Muscle of arm (tissue), 1 donor: ENCODE measurements at regions not wholly inside any gene's neighbourhood (a gene's known extent, or its start where the extent isn't known, plus 50 kb on each side); places are given as distances from the start of the nearest gene placed in this dataset.
"Not testable (repeated sequence)": the region's sequence is repeated elsewhere in the genome, so short reads cannot be mapped to it uniquely, and the experiment has no call there.

Experiments
- DNase-seq: peaks from one replicate; pipeline ENCODE4 v3.0.0-alpha.2; 2013

DNA sequence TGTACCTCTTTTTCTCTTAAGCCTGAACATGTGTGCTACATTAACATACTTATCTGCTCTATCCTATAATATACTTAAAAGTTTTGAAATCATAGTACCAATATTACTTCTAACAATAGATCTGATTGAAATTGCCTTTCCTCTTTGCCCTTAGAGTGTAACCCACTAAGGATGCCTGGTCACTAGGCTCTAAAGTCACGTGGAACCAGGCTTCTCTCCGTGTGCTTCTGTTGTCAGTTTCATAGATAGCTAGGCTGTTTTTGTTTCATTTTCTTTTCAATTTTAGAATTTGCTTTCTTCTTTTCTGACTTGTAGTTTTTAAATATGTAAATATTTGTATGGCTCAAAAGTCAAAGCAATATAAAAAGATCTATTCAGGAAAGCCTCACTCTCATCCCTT lies 100.5 kb upstream of the PZP start:
- DNase-seq = not testable (repeated sequence)

GRCh38 chr12:9308163-9308562 lies 100.0 kb upstream of the PZP start:
- not testable (repeated sequence) for DNase-seq

- not testable (repeated sequence) for DNase-seq
Observed at GRCh38 chr12:9307255-9307654, 99.1 kb upstream of the PZP start.

DNA sequence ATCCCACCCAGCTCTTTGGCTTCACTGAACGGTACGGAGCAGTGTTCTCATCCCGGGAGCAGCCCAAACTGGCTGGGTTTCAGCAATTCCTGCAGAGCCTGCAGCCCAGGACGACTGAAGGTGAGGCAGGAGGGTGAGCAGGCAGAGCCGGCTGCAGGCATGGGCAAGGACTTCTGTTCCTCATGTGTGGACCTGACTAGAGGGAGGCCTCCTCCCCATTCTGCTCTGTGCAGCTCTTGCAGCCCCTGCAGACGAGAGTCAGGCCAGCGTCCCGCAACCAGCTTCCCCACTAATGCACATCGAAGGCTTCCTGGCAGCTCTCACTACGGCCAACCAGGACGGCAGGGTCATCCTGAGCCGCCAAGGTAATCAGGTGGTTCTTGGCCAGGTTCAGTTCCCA lies 97.8 kb upstream of the PZP start:
- not testable (repeated sequence) for DNase-seq

GRCh38 chr12:9304540-9304939 lies 96.3 kb upstream of the PZP start:
- DNase-seq = not testable (repeated sequence)

- not testable (repeated sequence) for DNase-seq
Observed at GRCh38 chr12:9295872-9296271, 87.7 kb upstream of the PZP start.

- DNase-seq = not testable (repeated sequence)
Observed at GRCh38 chr12:9294072-9294620, 86.0 kb upstream of the PZP start.

DNA sequence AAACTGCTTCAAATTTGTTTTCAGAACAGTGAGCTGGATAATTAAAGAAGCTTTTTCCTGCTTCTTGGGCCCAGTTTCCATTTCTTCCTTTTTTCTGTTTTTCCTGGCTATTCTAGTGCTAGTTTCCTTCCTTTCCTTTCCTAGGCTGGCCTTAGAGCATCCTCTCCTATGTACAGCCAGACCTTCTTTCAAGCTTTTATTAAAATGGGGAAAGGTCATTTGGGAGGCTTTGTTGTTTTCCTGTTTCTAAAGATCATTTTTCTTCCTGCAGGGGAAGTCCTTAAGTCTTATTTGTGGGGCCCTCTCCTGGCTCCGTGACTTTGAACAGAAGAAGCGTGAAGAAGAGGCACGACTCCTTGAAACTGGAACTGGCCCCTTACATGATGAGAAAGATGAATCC lies 85.2 kb upstream of the PZP start:
- DNase-seq = not testable (repeated sequence)

GRCh38 chr12:9289984-9290383 lies 81.8 kb upstream of the PZP start:
- not testable (repeated sequence) for DNase-seq

DNA sequence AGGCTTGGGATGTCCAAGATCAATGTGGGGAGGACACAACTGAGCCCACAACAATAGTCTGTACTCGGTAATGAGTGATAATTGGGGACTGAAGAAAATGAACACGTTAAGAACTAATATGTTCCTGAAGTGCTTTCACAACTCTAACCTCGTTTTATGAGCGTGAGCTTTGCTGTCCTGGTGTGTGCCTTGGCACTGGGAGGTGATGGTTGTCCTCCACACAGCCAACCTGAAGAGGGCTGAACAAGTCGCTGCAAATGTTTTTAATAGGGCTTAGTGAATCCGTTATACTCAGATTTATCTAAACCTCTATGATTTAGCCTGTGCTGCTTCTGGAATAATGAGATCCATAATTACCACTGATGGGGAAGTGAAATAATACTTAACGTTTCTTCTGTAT lies 76.5 kb upstream of the PZP start:
- not testable (repeated sequence) for DNase-seq

GRCh38 chr12:9284197-9284596 lies 76.0 kb upstream of the PZP start:
- peak; percentile 2 for DNase-seq

GRCh38 chr12:9283346-9284095 lies 75.3 kb upstream of the PZP start:
- DNase-seq = peak; percentile 78

DNA sequence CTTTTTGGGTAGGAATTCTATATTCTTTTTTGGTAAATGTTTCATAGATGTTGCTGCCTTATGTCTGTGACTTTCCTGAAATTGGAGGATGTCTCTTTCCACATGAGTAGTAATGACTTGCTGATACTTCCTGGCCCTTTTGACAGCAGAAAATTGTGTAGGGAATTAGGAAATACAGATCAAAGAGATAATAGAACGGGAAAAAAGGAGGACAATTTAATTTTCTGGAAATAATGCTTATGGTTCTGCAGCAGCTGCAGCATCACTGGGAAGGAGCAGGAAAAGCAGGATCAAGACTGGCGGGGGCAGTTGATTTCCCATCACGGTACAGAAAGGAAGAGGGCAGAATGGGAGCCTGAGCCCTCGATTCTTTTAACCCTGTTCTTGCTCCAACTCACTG lies 68.8 kb upstream of the PZP start:
- no peak for DNase-seq

GRCh38 chr12:9273276-9273675 lies 65.1 kb upstream of the PZP start:
- DNase-seq = no peak

DNA sequence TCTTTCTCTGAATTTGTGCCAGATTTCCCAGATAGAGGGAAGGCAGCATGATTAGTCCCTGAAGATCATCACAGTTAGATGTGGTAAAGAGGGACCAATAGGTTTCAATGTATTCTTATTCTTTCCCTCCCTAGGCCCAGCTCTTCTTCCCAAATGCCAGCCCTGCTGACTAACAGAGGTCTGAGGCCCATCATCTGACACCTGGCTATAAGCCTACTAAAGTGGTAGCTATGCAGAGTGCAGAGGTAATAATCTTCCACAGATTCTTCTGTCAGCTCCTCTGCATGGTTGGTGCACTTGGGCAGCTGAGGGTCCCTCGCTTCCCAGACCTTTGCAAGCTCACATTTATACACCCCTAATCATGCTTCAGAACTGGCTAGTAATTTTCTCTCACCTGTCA lies 63.7 kb upstream of the PZP start:
- DNase-seq = no peak

DNA sequence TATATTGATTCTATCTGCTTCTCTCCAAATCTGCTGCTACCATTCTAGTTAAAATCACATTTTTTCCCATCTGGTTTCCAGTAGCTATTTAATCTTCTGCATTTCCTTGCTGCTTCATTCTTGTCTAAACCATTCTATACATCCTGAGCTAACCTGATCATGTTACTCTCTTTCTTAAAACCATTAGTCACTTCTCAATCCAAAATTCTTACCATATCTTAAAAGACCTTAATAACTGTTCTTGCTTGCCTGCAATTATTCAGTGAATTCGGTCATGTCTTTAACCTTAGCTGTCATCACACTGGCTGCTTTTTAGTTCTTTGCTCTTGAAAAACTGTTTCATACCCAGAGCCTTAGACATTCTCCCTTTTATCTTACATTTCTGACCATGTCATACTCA lies 56.4 kb upstream of the PZP start:
- no peak for DNase-seq

GRCh38 chr12:9260931-9261330 lies 52.7 kb upstream of the PZP start:
- no peak for DNase-seq

- no peak for DNase-seq
Observed at GRCh38 chr12:9258676-9259075, 50.5 kb upstream of the PZP start.
